CD4-positive, CD25-positive, alpha-beta regulatory T cell (primary cell): ENCODE measurements at regions not wholly inside any gene's neighbourhood (a gene's known extent, or its start where the extent isn't known, plus 50 kb on each side); places are given as distances from the start of the nearest gene placed in this dataset.
"Not testable (repeated sequence)": the region's sequence is repeated elsewhere in the genome, so short reads cannot be mapped to it uniquely, and the experiment has no call there.

Experiments
- ATAC-seq, 2 donors: fragments of 150-1000 bp; cut with Tn5 transposase; one replicate each; pipeline ENCODE4 v1.10.0; 2021; ENCODE audit warnings: low read depth in 2 of 2, moderate number of reproducible peaks in 2 of 2, moderate library complexity in 1 of 2
- DNase-seq, 3 donors: peaks; one replicate each; pipeline versions ENCODE4 v3.0.0 to v3.0.0-alpha.2; 2012 to 2022; ENCODE audit warnings: mixed read lengths in 1 of 3
- H3K27ac ChIP-seq: one replicate; pipeline ENCODE4 v1.7.0; 2013; ENCODE audit warnings: mild to moderate bottlenecking, low read length; ENCODE audit not compliant: insufficient read depth, poor library complexity, severe bottlenecking
- H3K27me3 ChIP-seq: one replicate; pipeline ENCODE4 v1.7.0; 2013; ENCODE audit warnings: low read length; ENCODE audit not compliant: control insufficient read depth, insufficient read depth
- H3K36me3 ChIP-seq: one replicate; pipeline ENCODE4 v1.7.0; 2013; ENCODE audit warnings: mild to moderate bottlenecking, low read length, moderate library complexity; ENCODE audit not compliant: control insufficient read depth, insufficient read depth
- H3K4me1 ChIP-seq: 2 replicates; pipeline ENCODE4 v1.7.0; 2013; ENCODE audit warnings: mild to moderate bottlenecking, low read length; ENCODE audit not compliant: insufficient read depth, control insufficient read depth, poor library complexity, severe bottlenecking
- H3K4me3 ChIP-seq: one replicate; pipeline ENCODE4 v1.7.0; 2013; ENCODE audit warnings: low read depth, mild to moderate bottlenecking, low read length, moderate library complexity
- H3K9me3 ChIP-seq, 2 experiments: 1 replicate in 1 of 2; 2 replicates in 1 of 2; pipeline ENCODE4 v1.7.0; 2013; ENCODE audit warnings: low read length in 2 of 2, mild to moderate bottlenecking in 1 of 2, moderate library complexity in 1 of 2; ENCODE audit not compliant: control insufficient read depth in 2 of 2
- H3K27ac Mint-ChIP-seq, 3 donors: one replicate each; pipeline ENCODE4 v1.8.0; 2020 to 2022; ENCODE audit warnings: mild to moderate bottlenecking in 3 of 3, mixed read lengths in 3 of 3, moderate library complexity in 2 of 3
- H3K27me3 Mint-ChIP-seq: one replicate; pipeline ENCODE4 v1.8.0; 2022; ENCODE audit warnings: mild to moderate bottlenecking, mixed read lengths
- H3K36me3 Mint-ChIP-seq: one replicate; pipeline ENCODE4 v1.8.0; 2020; ENCODE audit warnings: mixed read lengths
- H3K4me1 Mint-ChIP-seq, 4 donors: one replicate each; pipeline ENCODE4 v1.8.0; 2020 to 2022; ENCODE audit warnings: mixed read lengths in 4 of 4, mild to moderate bottlenecking in 1 of 4
- H3K4me3 Mint-ChIP-seq, 4 donors: one replicate each; pipeline ENCODE4 v1.8.0; 2020 to 2022; ENCODE audit warnings: mild to moderate bottlenecking in 4 of 4, mixed read lengths in 4 of 4, moderate library complexity in 3 of 4
- H3K9me3 Mint-ChIP-seq, 7 donors: one replicate each; pipeline ENCODE4 v1.8.0; 2020 to 2022; ENCODE audit warnings: mixed read lengths in 7 of 7, mild to moderate bottlenecking in 3 of 7, moderate library complexity in 2 of 7

- H3K4me3 Mint-ChIP-seq, H3K4me1 Mint-ChIP-seq, H3K36me3 ChIP-seq, H3K36me3 Mint-ChIP-seq, ATAC-seq, H3K27me3 Mint-ChIP-seq, H3K27ac Mint-ChIP-seq, H3K27me3 ChIP-seq, H3K9me3 ChIP-seq, DNase-seq, H3K4me1 ChIP-seq, H3K9me3 Mint-ChIP-seq, H3K4me3 ChIP-seq, H3K27ac ChIP-seq: not testable (repeated sequence)
Measured at GRCh38 chr7:32790766-32791430, 100.7 kb downstream of the KBTBD2 start.

GRCh38 chr7:32789266-32789665 is 102.3 kb downstream of the KBTBD2 start:
- DNase-seq: not testable (repeated sequence)

GRCh38 chr7:32788174-32788573 is 103.4 kb downstream of the KBTBD2 start:
- DNase-seq, H3K27me3 Mint-ChIP-seq, ATAC-seq: not testable (repeated sequence)

More at GRCh38 chr7:32789266-32789665, 102.3 kb downstream of the KBTBD2 start:
- H3K36me3 Mint-ChIP-seq, H3K9me3 Mint-ChIP-seq, H3K4me1 Mint-ChIP-seq, H3K27me3 Mint-ChIP-seq, H3K27ac Mint-ChIP-seq, H3K4me3 ChIP-seq, H3K27ac ChIP-seq, H3K36me3 ChIP-seq, ATAC-seq, H3K4me3 Mint-ChIP-seq, H3K9me3 ChIP-seq, H3K27me3 ChIP-seq, H3K4me1 ChIP-seq: not testable (repeated sequence)

GRCh38 chr7:32785365-32785944 is 106.1 kb downstream of the KBTBD2 start:
- not testable (repeated sequence) for H3K9me3 ChIP-seq, H3K9me3 Mint-ChIP-seq, H3K4me1 ChIP-seq, H3K4me3 Mint-ChIP-seq, H3K36me3 ChIP-seq, H3K27me3 Mint-ChIP-seq, H3K4me1 Mint-ChIP-seq, H3K27ac Mint-ChIP-seq, H3K27me3 ChIP-seq, DNase-seq, ATAC-seq, H3K36me3 Mint-ChIP-seq, H3K27ac ChIP-seq, H3K4me3 ChIP-seq

More at GRCh38 chr7:32788174-32788573, 103.4 kb downstream of the KBTBD2 start:
- H3K4me1 Mint-ChIP-seq, H3K27me3 ChIP-seq, H3K9me3 ChIP-seq, H3K4me1 ChIP-seq, H3K4me3 ChIP-seq, H3K36me3 ChIP-seq, H3K27ac ChIP-seq, H3K27ac Mint-ChIP-seq, H3K4me3 Mint-ChIP-seq, H3K9me3 Mint-ChIP-seq, H3K36me3 Mint-ChIP-seq: not testable (repeated sequence)

GRCh38 chr7:32779895-32780294 is 111.7 kb downstream of the KBTBD2 start:
- H3K36me3 ChIP-seq, H3K4me3 Mint-ChIP-seq, H3K4me3 ChIP-seq, ATAC-seq, H3K27me3 ChIP-seq, H3K4me1 Mint-ChIP-seq, H3K4me1 ChIP-seq, H3K27ac ChIP-seq, H3K36me3 Mint-ChIP-seq, H3K27ac Mint-ChIP-seq, DNase-seq, H3K9me3 Mint-ChIP-seq, H3K9me3 ChIP-seq: not testable (repeated sequence)
- peaks cover 13% of the 10 kb centered on the region for H3K27me3 Mint-ChIP-seq

- Histone ChIP-seq H3K36me3 (no peaks in the 10 kb centered on the region), H3K27me3 (no peaks in the 10 kb centered on the region), H3K27ac (no peak overlapping the region), H3K4me1 (no peaks in the 10 kb centered on the region), H3K4me3 (no peak overlapping the region), H3K9me3 (no peaks in the 10 kb centered on the region)
- no peak overlapping the region for H3K4me3 Mint-ChIP-seq
- DNase-seq (no peak), ATAC-seq (no peak)
- no peak overlapping the region for H3K27ac Mint-ChIP-seq
- no peaks in the 10 kb centered on the region for H3K36me3 Mint-ChIP-seq
- peaks cover 18% of the 10 kb centered on the region for H3K27me3 Mint-ChIP-seq
- H3K4me1 Mint-ChIP-seq: no peaks in the 10 kb centered on the region
- peaks cover 0 to 4% (median 0%) of the 10 kb centered on the region in 7 donors for H3K9me3 Mint-ChIP-seq
Measured at GRCh38 chr7:32779167-32779566, 112.4 kb downstream of the KBTBD2 start.

- H3K4me1 ChIP-seq, H3K4me1 Mint-ChIP-seq, H3K36me3 ChIP-seq, H3K4me3 ChIP-seq, ATAC-seq, H3K27me3 ChIP-seq, DNase-seq, H3K9me3 ChIP-seq, H3K9me3 Mint-ChIP-seq, H3K36me3 Mint-ChIP-seq, H3K27ac ChIP-seq, H3K4me3 Mint-ChIP-seq, H3K27ac Mint-ChIP-seq: not testable (repeated sequence)
- H3K27me3 Mint-ChIP-seq: peaks cover 30% of the 10 kb centered on the region
Measured at GRCh38 chr7:32777041-32777666, 114.4 kb downstream of the KBTBD2 start.

- not testable (repeated sequence) for H3K4me1 ChIP-seq, H3K4me1 Mint-ChIP-seq, ATAC-seq, H3K4me3 Mint-ChIP-seq, H3K36me3 Mint-ChIP-seq, H3K27me3 ChIP-seq, H3K9me3 ChIP-seq, H3K9me3 Mint-ChIP-seq, H3K27ac ChIP-seq, H3K27ac Mint-ChIP-seq, H3K4me3 ChIP-seq, H3K36me3 ChIP-seq, DNase-seq
- peaks cover 38% of the 10 kb centered on the region for H3K27me3 Mint-ChIP-seq
Measured at GRCh38 chr7:32776318-32776717, 115.2 kb downstream of the KBTBD2 start.
